IPS-15b (cell line): ENCODE measurements at regions not wholly inside any gene's neighbourhood (a gene's known extent, or its start where the extent isn't known, plus 50 kb on each side); places are given as distances from the start of the nearest gene placed in this dataset.

Experiments
- H3K27me3 ChIP-seq: one replicate; pipeline ENCODE4 v1.6.1; 2013; ENCODE audit warnings: low read length; ENCODE audit not compliant: control insufficient read depth, insufficient read depth
- H3K36me3 ChIP-seq: one replicate; pipeline ENCODE4 v1.6.1; 2013; ENCODE audit warnings: low read length; ENCODE audit not compliant: control insufficient read depth, insufficient read depth
- H3K4me1 ChIP-seq: one replicate; pipeline ENCODE4 v1.6.1; 2013; ENCODE audit warnings: mild to moderate bottlenecking, low read length; ENCODE audit not compliant: control insufficient read depth, insufficient read depth
- H3K4me3 ChIP-seq: one replicate; pipeline ENCODE4 v1.5.1; 2013; ENCODE audit warnings: low read depth, low read length
- H3K9ac ChIP-seq: one replicate; pipeline ENCODE4 v1.6.1; 2013; ENCODE audit warnings: low read depth, mild to moderate bottlenecking, low read length
- H3K9me3 ChIP-seq: one replicate; pipeline ENCODE4 v1.6.1; 2013; ENCODE audit warnings: mild to moderate bottlenecking, low read length; ENCODE audit not compliant: control insufficient read depth, insufficient read depth

DNA sequence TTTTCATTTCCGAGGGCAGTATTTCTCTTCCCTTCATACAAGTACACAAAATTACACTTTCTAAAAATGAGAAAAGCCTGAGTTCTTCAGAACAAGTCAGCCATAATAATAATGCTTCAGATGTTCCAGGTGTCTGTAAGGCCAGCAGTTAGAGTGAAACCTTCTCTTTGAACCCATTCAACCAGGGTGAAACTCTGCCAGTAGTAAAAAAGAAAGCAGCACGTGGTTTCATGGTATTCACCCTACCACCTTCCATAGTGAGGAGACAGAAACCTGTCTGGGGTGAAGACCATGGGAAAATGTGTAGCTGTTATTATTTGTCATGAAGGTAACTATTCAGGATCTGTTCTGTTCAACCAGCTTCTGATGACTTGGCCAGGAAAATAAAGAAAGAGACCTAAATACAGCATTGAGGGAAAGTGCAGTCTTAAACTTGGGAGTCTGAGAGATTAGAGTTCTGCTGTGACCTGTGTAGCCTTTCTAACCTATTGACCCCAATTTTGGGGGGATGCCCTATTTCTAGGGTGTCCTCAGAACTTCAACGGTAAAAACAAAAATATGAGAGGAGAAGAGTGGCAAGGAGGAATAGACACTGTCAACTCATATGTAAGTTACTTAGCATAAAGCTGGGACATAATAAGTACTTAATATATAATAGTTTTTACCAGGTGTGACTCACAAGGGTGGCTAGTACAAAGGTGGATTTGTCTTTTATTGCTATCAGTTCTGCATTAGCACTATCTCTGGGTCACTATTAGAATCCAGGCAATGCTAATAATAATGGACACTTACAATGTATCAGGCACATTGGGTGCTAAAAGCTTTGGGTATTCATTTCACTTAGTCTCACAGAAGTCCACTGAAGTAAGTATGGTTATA, 70.0 kb upstream of the TNFSF4 start:
- H3K36me3 ChIP-seq: no peaks in the 10 kb centered on the region
- no peaks in the 10 kb centered on the region for H3K27me3 ChIP-seq
- H3K9ac ChIP-seq: no peak overlapping the region
- H3K4me1 ChIP-seq: peaks cover 15% of the 10 kb centered on the region
- H3K4me3 ChIP-seq: no peak overlapping the region
- H3K9me3 ChIP-seq: no peaks in the 10 kb centered on the region

DNA sequence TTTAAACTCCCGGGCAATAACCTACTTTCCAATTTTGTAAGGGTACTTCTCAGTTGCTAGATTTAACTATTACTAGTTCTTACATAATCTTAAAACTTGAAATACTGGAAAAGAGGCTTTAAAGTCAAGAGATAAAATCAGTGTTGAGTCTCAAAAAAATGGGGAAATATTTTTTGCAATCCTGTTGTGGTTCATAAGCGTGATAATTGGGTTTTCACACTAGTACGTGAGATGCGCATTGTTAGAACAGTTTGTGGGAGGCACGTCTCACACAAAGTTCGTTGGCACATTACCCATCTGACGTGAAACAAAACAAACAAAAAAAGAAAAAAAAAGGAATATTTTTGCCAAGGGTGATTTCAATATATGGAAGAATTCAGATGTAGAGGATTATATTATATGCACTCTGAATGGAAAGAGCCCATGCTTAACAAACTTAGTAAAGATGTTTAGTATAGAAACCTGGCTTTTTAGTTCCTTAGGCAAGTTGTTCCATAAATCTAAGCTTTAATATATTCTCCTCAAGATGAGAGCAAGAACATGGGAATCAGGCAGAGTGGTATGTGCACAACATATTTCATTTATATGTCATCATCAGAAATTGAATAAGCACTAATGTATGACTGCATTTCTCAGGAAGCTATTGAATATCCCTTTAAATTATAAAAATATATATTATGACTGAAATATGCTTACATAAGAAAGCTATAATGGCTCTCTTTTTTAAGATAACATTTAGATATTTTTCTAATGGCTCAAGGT, 73.9 kb upstream of the TNFSF4 start:
- H3K36me3 ChIP-seq: no peaks in the 10 kb centered on the region
- no peaks in the 10 kb centered on the region for H3K27me3 ChIP-seq
- H3K4me1 ChIP-seq: peaks cover 11% of the 10 kb centered on the region
- H3K9ac ChIP-seq: no peak overlapping the region
- no peaks in the 10 kb centered on the region for H3K9me3 ChIP-seq
- no peak overlapping the region for H3K4me3 ChIP-seq

DNA sequence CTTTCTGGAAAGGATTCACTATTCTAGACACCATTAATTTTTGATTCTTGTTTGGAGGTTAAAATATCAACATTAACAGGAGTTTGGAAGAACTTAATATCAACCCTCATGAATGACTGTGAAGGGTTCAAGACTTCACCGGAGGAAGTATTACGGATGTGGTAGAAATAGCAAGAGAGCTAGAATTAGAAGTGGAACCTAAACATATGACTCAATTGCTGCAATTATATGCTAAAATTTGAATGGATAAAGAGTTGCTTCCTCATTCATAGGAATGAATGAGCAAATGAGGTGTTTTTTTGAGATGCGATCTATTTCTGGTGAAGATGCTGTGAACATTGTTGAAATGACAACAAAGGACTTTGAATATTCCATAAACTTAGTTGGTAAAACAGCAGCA, 77.9 kb upstream of the TNFSF4 start:
- Histone ChIP-seq H3K27me3 (no peaks in the 10 kb centered on the region), H3K9me3 (no peaks in the 10 kb centered on the region), H3K4me1 (no peaks in the 10 kb centered on the region), H3K4me3 (no peak overlapping the region), H3K9ac (no peak overlapping the region), H3K36me3 (no peaks in the 10 kb centered on the region)

DNA sequence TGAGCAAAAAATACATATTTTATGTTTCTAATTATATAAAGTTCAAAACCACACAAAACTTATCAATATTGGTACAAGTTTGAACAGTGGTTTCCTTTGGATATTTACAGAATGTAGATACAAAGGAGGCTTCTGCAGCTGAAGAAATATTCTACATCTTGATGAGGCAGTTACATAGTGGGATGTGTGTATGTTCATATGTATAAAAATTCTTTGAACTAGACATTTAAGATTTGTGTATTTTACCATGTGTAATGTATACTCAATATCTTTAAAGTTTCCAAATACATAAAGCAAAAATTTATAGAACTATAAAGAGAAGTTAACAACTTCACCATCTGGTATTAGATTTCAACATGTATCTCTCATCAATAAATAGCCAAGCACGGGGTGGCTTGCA, 80.7 kb upstream of the TNFSF4 start:
- H3K9me3 ChIP-seq: no peaks in the 10 kb centered on the region
- H3K4me1 ChIP-seq: no peaks in the 10 kb centered on the region
- H3K9ac ChIP-seq: no peak overlapping the region
- no peak overlapping the region for H3K4me3 ChIP-seq
- no peaks in the 10 kb centered on the region for H3K27me3 ChIP-seq
- H3K36me3 ChIP-seq: no peaks in the 10 kb centered on the region

DNA sequence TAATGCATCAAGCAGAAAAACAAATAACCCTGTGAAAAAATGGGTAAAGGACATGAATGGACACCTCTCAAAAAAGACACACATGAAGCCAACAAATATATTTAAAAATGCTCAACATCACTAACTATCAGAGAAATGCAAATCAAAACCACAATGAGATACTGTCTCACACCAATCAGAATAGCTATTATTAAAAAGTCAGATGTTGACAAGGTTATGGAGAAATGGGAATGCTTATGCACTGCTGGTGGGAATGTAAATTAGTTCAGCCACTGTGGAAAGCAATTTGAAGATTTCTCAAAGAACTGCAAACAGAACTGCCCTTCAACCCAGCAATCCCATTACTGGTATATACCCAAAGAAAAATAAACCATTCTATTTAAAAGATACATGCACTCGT, 86.6 kb upstream of the TNFSF4 start:
- no peaks in the 10 kb centered on the region for H3K27me3 ChIP-seq
- H3K4me1 ChIP-seq: no peaks in the 10 kb centered on the region
- H3K4me3 ChIP-seq: no peak overlapping the region
- no peaks in the 10 kb centered on the region for H3K36me3 ChIP-seq
- H3K9me3 ChIP-seq: no peaks in the 10 kb centered on the region
- H3K9ac ChIP-seq: no peak overlapping the region

DNA sequence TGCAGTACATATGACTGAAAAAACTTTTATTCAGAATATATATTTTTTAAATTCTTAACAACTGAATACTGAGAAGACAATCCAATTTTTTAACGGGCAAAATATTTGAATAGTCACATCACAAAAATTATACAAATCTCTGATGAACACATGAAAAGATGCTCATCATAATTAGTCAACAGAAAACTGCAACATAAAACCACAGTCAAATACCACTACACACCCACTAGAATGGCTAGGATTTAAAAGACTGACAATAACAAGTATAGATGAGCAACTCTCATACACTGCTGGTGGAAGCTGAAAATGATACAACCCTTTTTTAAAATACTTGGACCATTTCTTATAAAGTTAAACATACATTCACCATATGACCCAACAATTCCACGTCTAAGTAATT, 87.7 kb upstream of the TNFSF4 start:
- no peak overlapping the region for H3K4me3 ChIP-seq
- H3K27me3 ChIP-seq: no peaks in the 10 kb centered on the region
- H3K9me3 ChIP-seq: no peaks in the 10 kb centered on the region
- H3K9ac ChIP-seq: no peak overlapping the region
- no peaks in the 10 kb centered on the region for H3K4me1 ChIP-seq
- no peaks in the 10 kb centered on the region for H3K36me3 ChIP-seq

DNA sequence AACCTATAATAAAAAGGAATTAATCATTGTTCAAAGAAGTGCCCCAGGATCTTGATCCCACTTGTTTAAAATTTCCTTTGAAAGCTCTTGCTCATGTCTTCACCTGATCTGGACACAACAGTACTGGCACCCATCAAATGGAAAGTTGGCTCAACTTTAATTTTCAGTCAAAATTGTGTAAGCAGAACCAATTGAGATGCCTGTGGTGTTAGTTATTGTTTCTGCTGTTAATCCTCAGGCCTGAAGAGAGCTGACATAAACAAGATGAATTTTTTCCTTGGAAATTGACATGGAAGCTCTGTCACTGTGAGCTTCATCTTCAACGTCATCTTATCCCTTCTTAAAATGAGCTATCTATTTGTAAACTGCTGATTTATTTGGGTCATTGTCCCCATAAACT, 88.3 kb upstream of the TNFSF4 start:
- no peaks in the 10 kb centered on the region for H3K36me3 ChIP-seq
- H3K9ac ChIP-seq: no peak overlapping the region
- H3K4me1 ChIP-seq: no peaks in the 10 kb centered on the region
- H3K4me3 ChIP-seq: no peak overlapping the region
- H3K9me3 ChIP-seq: no peaks in the 10 kb centered on the region
- H3K27me3 ChIP-seq: no peaks in the 10 kb centered on the region

DNA sequence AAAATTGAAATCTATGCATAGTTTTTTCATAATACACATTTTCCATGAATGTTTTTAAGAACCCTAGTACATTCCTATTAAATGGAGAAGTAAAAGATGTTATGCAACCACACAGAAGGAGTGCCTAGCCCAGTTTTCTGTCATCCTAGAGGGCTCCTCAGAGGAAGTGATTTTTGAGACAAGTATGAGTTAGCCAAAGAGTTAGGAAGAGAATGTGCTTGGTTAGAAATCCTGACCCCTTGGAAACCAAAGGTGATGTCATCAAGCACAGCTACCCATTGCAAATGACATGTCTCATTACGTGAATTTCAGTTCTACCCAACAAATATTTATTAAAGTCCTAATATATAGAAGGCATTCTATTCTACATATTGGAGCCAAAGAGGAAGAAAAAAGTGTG, 88.9 kb upstream of the TNFSF4 start:
- no peaks in the 10 kb centered on the region for H3K4me1 ChIP-seq

DNA sequence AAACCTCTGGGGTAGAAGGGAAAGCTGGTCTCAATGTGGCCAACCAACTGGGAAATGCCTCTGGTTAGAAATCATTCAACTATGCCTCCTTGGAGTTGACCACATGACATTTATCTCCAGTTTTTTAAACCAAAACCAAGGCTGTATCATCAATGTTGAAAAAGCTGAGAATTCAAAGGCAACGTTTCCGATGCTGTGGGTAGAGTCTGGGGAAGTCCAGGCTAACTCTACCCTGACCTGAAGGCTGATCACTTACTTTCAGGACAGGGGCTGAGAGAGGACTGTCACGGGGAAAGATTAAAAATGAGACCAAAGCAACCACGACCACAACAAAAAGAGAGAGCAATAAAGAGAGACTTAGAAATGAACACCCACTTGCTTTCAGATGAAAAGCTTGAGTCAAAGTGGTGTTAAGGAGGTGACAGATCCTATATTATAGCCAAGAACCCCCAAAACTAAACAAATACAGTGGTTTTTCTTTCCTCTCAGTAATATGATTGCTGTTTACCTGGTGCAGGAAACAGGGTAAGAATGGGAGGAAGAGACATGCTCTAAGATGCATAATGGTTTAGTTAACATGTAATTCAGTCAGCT, 90.8 kb upstream of the TNFSF4 start:
- H3K4me1 ChIP-seq: no peaks in the 10 kb centered on the region
- no peaks in the 10 kb centered on the region for H3K27me3 ChIP-seq
- H3K9ac ChIP-seq: no peak overlapping the region

More for the DNA sequence above, 88.9 kb upstream of the TNFSF4 start:
- no peak overlapping the region for H3K4me3 ChIP-seq
- H3K9ac ChIP-seq: no peak overlapping the region
- H3K27me3 ChIP-seq: no peaks in the 10 kb centered on the region
- no peaks in the 10 kb centered on the region for H3K36me3 ChIP-seq
- H3K9me3 ChIP-seq: no peaks in the 10 kb centered on the region

DNA sequence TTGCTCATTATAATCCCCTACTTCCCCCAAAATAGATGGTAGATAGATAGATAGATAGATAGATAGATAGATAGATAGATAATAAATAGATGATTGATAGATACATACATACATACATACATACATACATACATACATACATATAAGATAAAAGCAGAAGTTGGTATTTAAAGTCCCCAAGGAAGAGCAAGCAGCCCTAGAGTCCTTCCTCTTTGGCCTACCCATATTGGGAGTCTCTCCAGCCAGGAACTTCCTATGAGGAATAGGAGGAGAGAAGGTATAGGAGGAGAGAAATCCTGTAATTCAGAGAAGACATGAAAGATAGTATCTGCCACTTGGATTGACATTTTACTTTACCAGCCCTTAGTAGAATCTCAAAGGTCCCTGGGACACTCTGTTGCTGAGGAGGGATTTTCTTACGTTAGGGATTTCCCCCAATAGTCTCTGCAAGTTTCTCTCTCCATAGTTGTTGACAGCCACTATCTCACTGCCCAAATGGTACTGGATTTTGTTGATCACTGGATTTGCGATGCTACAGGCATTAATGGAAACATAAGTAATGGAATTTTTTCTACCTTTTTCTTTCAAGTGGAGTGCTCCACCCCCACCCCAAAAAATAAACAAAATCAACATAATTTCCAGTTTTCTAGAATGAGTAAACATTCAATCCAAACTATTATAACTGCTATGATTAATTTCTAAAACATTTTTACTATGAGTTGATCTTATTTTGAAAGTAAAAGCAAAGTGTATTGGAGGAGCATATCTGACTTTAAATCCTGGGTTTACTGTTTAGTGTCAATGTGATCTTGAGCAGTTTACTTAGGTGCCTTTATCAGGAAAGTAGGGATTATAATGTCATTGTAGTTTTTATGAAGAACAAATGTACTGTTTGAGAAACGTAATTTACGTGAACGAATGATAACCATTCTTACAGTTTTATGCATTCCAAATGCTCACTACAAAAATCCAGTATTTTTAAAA, 93.2 kb upstream of the TNFSF4 start:
- H3K4me1 ChIP-seq: no peaks in the 10 kb centered on the region
- H3K36me3 ChIP-seq: no peaks in the 10 kb centered on the region
- H3K4me3 ChIP-seq: no peak overlapping the region
- H3K9me3 ChIP-seq: no peaks in the 10 kb centered on the region
- H3K27me3 ChIP-seq: no peaks in the 10 kb centered on the region
- no peak overlapping the region for H3K9ac ChIP-seq

More for the DNA sequence above, 90.8 kb upstream of the TNFSF4 start:
- H3K4me3 ChIP-seq: no peak overlapping the region
- no peaks in the 10 kb centered on the region for H3K36me3 ChIP-seq
- H3K9me3 ChIP-seq: no peaks in the 10 kb centered on the region

DNA sequence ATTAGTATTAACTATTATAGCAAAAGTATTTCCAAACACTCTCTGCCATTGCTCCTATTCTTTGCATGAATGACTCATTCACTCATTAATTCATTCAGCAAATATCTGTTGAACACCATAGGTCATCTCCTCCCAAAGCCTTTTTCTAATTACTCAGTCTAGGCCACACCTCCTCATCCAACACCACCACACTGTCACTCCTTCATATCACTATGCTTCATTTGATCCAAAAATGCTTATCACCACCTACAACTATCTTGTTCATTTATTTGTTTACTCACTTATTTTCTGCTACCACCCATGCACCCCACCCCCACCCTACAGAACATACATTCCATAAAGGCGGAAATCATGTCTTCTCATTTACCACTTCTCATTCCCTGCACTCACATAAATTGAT, 94.4 kb upstream of the TNFSF4 start:
- Histone ChIP-seq H3K9ac (no peak overlapping the region), H3K9me3 (no peaks in the 10 kb centered on the region), H3K4me1 (no peaks in the 10 kb centered on the region), H3K36me3 (no peaks in the 10 kb centered on the region), H3K27me3 (no peaks in the 10 kb centered on the region), H3K4me3 (no peak overlapping the region)
